Activated gamma-delta T cell (primary cell): ENCODE measurements at regions not wholly inside any gene's neighbourhood (a gene's known extent, or its start where the extent isn't known, plus 50 kb on each side); places are given as distances from the start of the nearest gene placed in this dataset.

ENCODE experiments used
- DNase-seq: peaks from one replicate; lab custom pipeline; 2025; lab: John Stamatoyannopoulos, UW

- DNase-seq, result no peak
Measured at GRCh38 chr20:50343490-50344179, 153.0 kb downstream of the CEBPB start.

GRCh38 chr20:50344232-50345071 lies 153.8 kb downstream of the CEBPB start:
- no peak for DNase-seq

- no peak for DNase-seq
Measured at GRCh38 chr20:50345712-50346373, 155.2 kb downstream of the CEBPB start.

GRCh38 chr20:50346374-50347283 lies 156.0 kb downstream of the CEBPB start:
- DNase-seq, result no peak

GRCh38 chr20:50347284-50348063 lies 156.8 kb downstream of the CEBPB start:
- DNase-seq, result no peak

- no peak for DNase-seq
Measured at GRCh38 chr20:50348096-50348495, 157.5 kb downstream of the CEBPB start.

GRCh38 chr20:50350510-50351249 lies 159.5 kb upstream of the PTPN1 start:
- no peak for DNase-seq

- no peak for DNase-seq
Measured at GRCh38 chr20:50351541-50351940, 158.6 kb upstream of the PTPN1 start.

- DNase-seq, result no peak
Measured at GRCh38 chr20:50353289-50353961, 156.8 kb upstream of the PTPN1 start.

- DNase-seq, result no peak
Measured at GRCh38 chr20:50354721-50355589, 155.2 kb upstream of the PTPN1 start.

- DNase-seq, result no peak
Measured at GRCh38 chr20:50355590-50356524, 154.3 kb upstream of the PTPN1 start.

- DNase-seq, result no peak
Measured at GRCh38 chr20:50356525-50356885, 153.7 kb upstream of the PTPN1 start.

GRCh38 chr20:50356962-50357782 lies 153.0 kb upstream of the PTPN1 start:
- no peak for DNase-seq

GRCh38 chr20:50357783-50358161 lies 152.4 kb upstream of the PTPN1 start:
- no peak for DNase-seq

- no peak for DNase-seq
Measured at GRCh38 chr20:50358166-50358565, 152.0 kb upstream of the PTPN1 start.

- no peak for DNase-seq
Measured at GRCh38 chr20:50358971-50359370, 151.2 kb upstream of the PTPN1 start.
